ENCODE measurements at regions not wholly inside any gene's neighbourhood (a gene's known extent, or its start where the extent isn't known, plus 50 kb on each side); places are given as distances from the start of the nearest gene placed in this dataset.

- TF ChIP-seq, protein P1, sequence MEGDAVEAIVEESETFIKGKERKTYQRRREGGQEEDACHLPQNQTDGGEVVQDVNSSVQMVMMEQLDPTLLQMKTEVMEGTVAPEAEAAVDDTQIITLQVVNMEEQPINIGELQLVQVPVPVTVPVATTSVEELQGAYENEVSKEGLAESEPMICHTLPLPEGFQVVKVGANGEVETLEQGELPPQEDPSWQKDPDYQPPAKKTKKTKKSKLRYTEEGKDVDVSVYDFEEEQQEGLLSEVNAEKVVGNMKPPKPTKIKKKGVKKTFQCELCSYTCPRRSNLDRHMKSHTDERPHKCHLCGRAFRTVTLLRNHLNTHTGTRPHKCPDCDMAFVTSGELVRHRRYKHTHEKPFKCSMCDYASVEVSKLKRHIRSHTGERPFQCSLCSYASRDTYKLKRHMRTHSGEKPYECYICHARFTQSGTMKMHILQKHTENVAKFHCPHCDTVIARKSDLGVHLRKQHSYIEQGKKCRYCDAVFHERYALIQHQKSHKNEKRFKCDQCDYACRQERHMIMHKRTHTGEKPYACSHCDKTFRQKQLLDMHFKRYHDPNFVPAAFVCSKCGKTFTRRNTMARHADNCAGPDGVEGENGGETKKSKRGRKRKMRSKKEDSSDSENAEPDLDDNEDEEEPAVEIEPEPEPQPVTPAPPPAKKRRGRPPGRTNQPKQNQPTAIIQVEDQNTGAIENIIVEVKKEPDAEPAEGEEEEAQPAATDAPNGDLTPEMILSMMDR (IDR thresholded peaks at IDR 0.05) = no peak
- no peak for TF ChIP-seq POLR2A (IDR thresholded peaks at IDR 0.05)
- TF ChIP-seq EP300 (IDR thresholded peaks at IDR 0.05) = no peak
Measured at GRCh38 chr3:168384990-168385389, 289.3 kb upstream of the GOLIM4 start.

Data from ovary (tissue), 3 donors.